ENCODE measurements at regions not wholly inside any gene's neighbourhood (a gene's known extent, or its start where the extent isn't known, plus 50 kb on each side); places are given as distances from the start of the nearest gene placed in this dataset.

DNA sequence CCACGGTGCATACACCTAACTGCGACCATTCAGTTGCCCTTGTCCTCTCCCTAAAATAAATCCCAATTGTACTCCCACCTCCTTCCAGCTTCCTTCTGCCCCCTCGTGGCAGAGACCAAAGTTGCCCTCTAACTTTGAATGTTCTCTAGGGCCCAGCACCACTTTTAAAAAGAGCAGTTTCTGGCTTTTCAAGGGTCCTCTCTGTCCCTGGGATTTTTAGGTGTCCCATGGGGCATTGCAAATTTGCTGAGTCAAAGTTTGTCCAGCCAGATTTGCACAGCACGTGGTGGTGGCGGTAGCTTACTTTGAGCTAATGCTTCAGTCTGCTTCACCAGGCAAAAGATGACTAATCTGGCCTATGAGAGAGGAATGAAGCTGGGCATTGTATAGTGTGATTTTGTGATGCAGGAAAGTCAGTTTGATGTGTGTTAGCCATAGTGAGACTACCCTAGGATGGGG, 100.2 kb downstream of the PERP start:
- Mint-ChIP-seq H3K4me1 (ENCODE audit: low read depth) (no peaks in the 10 kb centered on the region), H3K4me3 (no peak overlapping the region), H3K27me3 (no peaks in the 10 kb centered on the region), H3K27ac (no peak overlapping the region), H3K36me3 (no peaks in the 10 kb centered on the region), H3K9me3 (ENCODE audit: low read depth) (no peaks in the 10 kb centered on the region)

GRCh38 chr6:138008791-138009190, 98.4 kb downstream of the PERP start:
- no peaks in the 10 kb centered on the region for H3K9me3 Mint-ChIP-seq (ENCODE audit: low read depth)
- no peak overlapping the region for H3K4me3 Mint-ChIP-seq
- H3K36me3 Mint-ChIP-seq = no peaks in the 10 kb centered on the region
- H3K4me1 Mint-ChIP-seq (ENCODE audit: low read depth) = no peaks in the 10 kb centered on the region
- no peak overlapping the region for H3K27ac Mint-ChIP-seq
- no peaks in the 10 kb centered on the region for H3K27me3 Mint-ChIP-seq

DNA sequence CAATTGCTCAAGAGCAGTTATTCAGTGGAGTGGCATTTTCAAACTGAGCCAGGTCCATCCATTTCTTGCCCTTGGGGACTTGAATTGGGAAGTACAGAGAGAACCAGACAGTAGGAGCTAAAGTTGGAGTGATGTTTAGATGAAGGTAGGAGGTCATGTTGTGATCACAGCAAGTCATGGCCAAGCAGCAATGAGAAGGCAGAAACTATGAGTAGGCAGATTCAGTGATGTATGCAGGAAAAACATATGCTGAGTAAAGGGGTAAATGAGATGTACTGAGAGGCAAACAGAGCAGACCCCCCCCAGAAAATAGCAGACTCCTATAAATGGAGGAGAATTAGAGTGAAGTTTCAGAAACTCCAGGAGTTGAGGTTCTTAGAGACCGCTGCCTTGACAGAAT, 95.8 kb downstream of the PERP start:
- Mint-ChIP-seq H3K4me3 (no peak overlapping the region), H3K27me3 (no peaks in the 10 kb centered on the region)

GRCh38 chr6:138012682-138013081, 94.5 kb downstream of the PERP start:
- H3K27me3 Mint-ChIP-seq = no peaks in the 10 kb centered on the region
- H3K4me1 Mint-ChIP-seq (ENCODE audit: low read depth) = no peaks in the 10 kb centered on the region
- no peaks in the 10 kb centered on the region for H3K36me3 Mint-ChIP-seq
- H3K27ac Mint-ChIP-seq = no peak overlapping the region
- H3K9me3 Mint-ChIP-seq (ENCODE audit: low read depth) = no peaks in the 10 kb centered on the region
- no peak overlapping the region for H3K4me3 Mint-ChIP-seq

More for the DNA sequence above, 95.8 kb downstream of the PERP start:
- Mint-ChIP-seq H3K36me3 (no peaks in the 10 kb centered on the region), H3K27ac (no peak overlapping the region), H3K9me3 (ENCODE audit: low read depth) (no peaks in the 10 kb centered on the region), H3K4me1 (ENCODE audit: low read depth) (no peaks in the 10 kb centered on the region)

GRCh38 chr6:138013959-138014358, 93.3 kb downstream of the PERP start:
- Mint-ChIP-seq H3K36me3 (no peaks in the 10 kb centered on the region), H3K27ac (no peak overlapping the region), H3K4me3 (no peak overlapping the region), H3K4me1 (ENCODE audit: low read depth) (no peaks in the 10 kb centered on the region), H3K9me3 (ENCODE audit: low read depth) (no peaks in the 10 kb centered on the region), H3K27me3 (no peaks in the 10 kb centered on the region)

GRCh38 chr6:138017166-138017757, 90.0 kb downstream of the PERP start:
- no peak overlapping the region for H3K4me3 Mint-ChIP-seq
- peaks cover 2% of the 10 kb centered on the region for H3K27me3 Mint-ChIP-seq
- H3K4me1 Mint-ChIP-seq (ENCODE audit: low read depth) = no peaks in the 10 kb centered on the region
- H3K36me3 Mint-ChIP-seq = no peaks in the 10 kb centered on the region
- H3K9me3 Mint-ChIP-seq (ENCODE audit: low read depth) = no peaks in the 10 kb centered on the region
- H3K27ac Mint-ChIP-seq = no peak overlapping the region

DNA sequence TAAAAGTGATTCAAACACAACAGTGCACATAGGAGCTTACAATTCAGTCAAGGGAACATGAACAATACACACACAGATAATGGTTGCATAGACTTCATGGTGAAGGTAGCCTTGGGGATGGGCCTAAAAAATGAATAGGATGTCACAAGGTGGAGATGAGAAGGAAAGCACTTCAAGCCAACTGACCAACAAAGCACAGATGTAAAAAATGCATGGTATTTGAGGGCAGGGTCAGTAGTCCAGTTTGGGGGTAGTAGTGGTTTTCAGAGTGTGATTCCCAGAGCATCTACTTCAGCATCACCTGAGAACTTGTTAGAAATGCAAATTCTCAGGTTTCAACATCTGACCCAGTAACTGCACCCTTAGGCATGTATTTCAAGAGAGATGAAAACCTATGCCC, 88.9 kb downstream of the PERP start:
- H3K27me3 Mint-ChIP-seq = peaks cover 2% of the 10 kb centered on the region
- no peak overlapping the region for H3K27ac Mint-ChIP-seq
- H3K36me3 Mint-ChIP-seq = no peaks in the 10 kb centered on the region
- no peaks in the 10 kb centered on the region for H3K9me3 Mint-ChIP-seq (ENCODE audit: low read depth)
- no peaks in the 10 kb centered on the region for H3K4me1 Mint-ChIP-seq (ENCODE audit: low read depth)
- no peak overlapping the region for H3K4me3 Mint-ChIP-seq

DNA sequence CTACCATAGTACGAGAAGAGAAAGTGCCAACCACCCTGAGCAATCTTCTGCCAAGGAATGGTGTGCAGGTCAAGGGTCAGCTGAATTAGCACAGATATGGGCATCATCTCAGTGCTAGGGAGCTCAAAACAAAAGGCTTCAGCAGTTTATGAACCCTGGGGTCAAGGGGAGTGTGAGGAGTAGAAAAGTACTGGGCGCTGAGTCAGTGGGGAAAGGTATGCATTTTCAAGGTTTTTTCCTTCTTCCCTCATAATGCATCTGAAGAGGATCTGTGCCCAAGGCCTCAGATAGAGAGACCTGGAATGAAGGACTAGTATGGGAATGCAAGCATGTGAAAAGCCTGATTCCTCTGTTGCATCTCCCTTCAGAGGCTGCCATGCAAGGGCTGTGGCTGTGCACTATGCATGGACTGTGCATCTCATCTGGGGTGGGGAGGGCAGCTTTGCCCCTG, 81.7 kb downstream of the PERP start:
- H3K9me3 Mint-ChIP-seq (ENCODE audit: low read depth) = no peaks in the 10 kb centered on the region
- no peaks in the 10 kb centered on the region for H3K36me3 Mint-ChIP-seq
- H3K4me1 Mint-ChIP-seq (ENCODE audit: low read depth) = no peaks in the 10 kb centered on the region
- H3K27me3 Mint-ChIP-seq = peaks cover 6% of the 10 kb centered on the region
- no peak overlapping the region for H3K4me3 Mint-ChIP-seq
- no peak overlapping the region for H3K27ac Mint-ChIP-seq

- H3K4me3 Mint-ChIP-seq = no peak overlapping the region
- H3K27ac Mint-ChIP-seq = no peak overlapping the region
- no peaks in the 10 kb centered on the region for H3K9me3 Mint-ChIP-seq (ENCODE audit: low read depth)
- no peaks in the 10 kb centered on the region for H3K36me3 Mint-ChIP-seq
- H3K27me3 Mint-ChIP-seq = peaks cover 6% of the 10 kb centered on the region
- H3K4me1 Mint-ChIP-seq (ENCODE audit: low read depth) = no peaks in the 10 kb centered on the region
Observed at GRCh38 chr6:138026342-138026741, 80.9 kb downstream of the PERP start.

DNA sequence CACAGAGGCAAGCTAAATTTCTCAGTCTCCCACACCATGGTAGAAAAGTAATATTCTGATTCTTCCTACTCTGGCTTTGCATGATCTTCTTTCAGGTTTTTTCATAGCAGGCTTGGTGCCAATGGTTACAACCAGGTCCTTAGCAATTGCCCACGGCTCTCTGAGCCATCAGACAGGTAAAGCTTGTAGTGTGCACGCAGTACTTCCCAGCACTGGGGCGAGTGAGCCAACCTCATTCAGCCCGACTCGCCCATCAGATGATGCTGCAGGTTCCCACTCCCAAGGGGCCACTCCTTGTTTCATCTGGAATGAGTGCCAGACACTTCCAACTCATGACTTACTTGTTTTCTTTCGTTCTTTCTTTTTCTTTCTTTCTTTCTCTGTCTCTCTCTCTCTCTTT, 78.3 kb downstream of the PERP start:
- H3K4me3 Mint-ChIP-seq = no peak overlapping the region
- H3K27me3 Mint-ChIP-seq = peaks cover 5% of the 10 kb centered on the region
- H3K27ac Mint-ChIP-seq = no peak overlapping the region
- H3K9me3 Mint-ChIP-seq (ENCODE audit: low read depth) = no peaks in the 10 kb centered on the region
- H3K36me3 Mint-ChIP-seq = no peaks in the 10 kb centered on the region
- no peaks in the 10 kb centered on the region for H3K4me1 Mint-ChIP-seq (ENCODE audit: low read depth)

DNA sequence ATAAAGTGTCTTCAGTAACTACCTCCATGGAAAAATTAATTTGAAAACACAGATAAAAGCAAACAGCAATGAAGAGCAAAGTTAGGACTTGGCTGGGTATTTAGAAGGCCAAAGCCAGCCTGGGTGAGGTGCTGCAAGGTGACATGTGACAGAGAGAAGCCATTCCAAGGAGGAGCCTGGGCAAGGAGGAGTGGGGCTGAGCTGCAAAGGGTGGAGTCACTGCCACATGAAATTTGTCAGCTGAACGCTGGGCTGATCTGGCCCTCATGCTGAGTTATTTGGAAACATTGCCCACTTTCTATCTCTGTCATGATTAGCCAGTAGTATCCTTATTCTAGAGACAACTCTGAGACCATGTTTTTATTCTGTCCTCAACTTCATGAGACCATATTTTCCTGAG, 76.3 kb downstream of the PERP start:
- H3K27me3 Mint-ChIP-seq = peaks cover 3% of the 10 kb centered on the region
- H3K9me3 Mint-ChIP-seq (ENCODE audit: low read depth) = no peaks in the 10 kb centered on the region
- H3K27ac Mint-ChIP-seq = no peak overlapping the region
- H3K4me1 Mint-ChIP-seq (ENCODE audit: low read depth) = no peaks in the 10 kb centered on the region
- no peaks in the 10 kb centered on the region for H3K36me3 Mint-ChIP-seq
- no peak overlapping the region for H3K4me3 Mint-ChIP-seq

DNA sequence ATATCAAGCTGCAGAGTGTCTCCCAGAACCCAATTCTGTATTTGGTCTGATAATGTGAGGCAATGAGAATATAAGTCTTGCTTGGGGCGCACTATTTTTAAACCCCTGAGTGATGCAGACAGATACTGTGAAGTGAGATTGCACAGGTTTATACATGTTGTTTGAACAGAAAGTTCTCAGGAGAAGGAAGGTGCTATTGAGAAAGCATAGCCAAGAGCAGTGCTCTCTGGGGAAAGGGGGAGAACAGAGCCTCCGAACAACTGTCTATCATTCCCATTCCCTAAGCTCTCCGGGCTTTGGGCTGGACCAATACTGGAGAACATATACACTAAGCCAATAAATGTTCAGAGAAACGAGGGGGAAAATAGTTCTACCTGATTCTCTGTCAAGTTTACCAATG, 75.8 kb downstream of the PERP start:
- no peaks in the 10 kb centered on the region for H3K36me3 Mint-ChIP-seq
- no peak overlapping the region for H3K27ac Mint-ChIP-seq

DNA sequence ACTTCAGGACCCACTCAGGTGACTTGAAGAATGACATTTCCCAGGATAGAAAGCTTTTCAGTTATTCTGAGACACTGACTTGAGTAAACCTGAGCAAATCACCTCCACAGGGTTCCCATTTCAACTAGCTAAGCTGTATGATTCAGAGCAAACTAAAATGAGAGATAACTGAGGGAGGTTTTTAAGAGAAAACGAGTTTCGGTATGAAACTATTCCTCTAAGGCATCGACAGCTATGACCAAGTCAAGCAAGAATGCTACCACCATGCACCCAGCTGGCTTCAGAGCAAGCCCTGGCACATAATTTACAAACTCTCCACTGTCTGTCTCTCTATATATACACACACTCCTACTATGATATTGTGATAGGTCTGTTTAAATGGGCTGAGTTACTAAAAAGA, 75.4 kb downstream of the PERP start:
- no peak overlapping the region for H3K4me3 Mint-ChIP-seq
- no peak overlapping the region for H3K27ac Mint-ChIP-seq

More for the DNA sequence above, 75.8 kb downstream of the PERP start:
- Mint-ChIP-seq H3K9me3 (ENCODE audit: low read depth) (no peaks in the 10 kb centered on the region), H3K4me3 (no peak overlapping the region), H3K4me1 (ENCODE audit: low read depth) (no peaks in the 10 kb centered on the region), H3K27me3 (peaks cover 3% of the 10 kb centered on the region)

GRCh38 chr6:138032571-138032970, 74.6 kb downstream of the PERP start:
- Mint-ChIP-seq H3K4me3 (no peak overlapping the region), H3K36me3 (no peaks in the 10 kb centered on the region), H3K4me1 (ENCODE audit: low read depth) (no peaks in the 10 kb centered on the region), H3K9me3 (ENCODE audit: low read depth) (no peaks in the 10 kb centered on the region), H3K27ac (no peak overlapping the region), H3K27me3 (peaks cover 3% of the 10 kb centered on the region)

More for the DNA sequence above, 75.4 kb downstream of the PERP start:
- Mint-ChIP-seq H3K9me3 (ENCODE audit: low read depth) (no peaks in the 10 kb centered on the region), H3K27me3 (peaks cover 3% of the 10 kb centered on the region), H3K36me3 (no peaks in the 10 kb centered on the region), H3K4me1 (ENCODE audit: low read depth) (no peaks in the 10 kb centered on the region)

GRCh38 chr6:138034229-138034628, 73.0 kb downstream of the PERP start:
- no peaks in the 10 kb centered on the region for H3K9me3 Mint-ChIP-seq (ENCODE audit: low read depth)
- no peak overlapping the region for H3K4me3 Mint-ChIP-seq
- no peaks in the 10 kb centered on the region for H3K27me3 Mint-ChIP-seq
- H3K36me3 Mint-ChIP-seq = no peaks in the 10 kb centered on the region
- no peaks in the 10 kb centered on the region for H3K4me1 Mint-ChIP-seq (ENCODE audit: low read depth)
- H3K27ac Mint-ChIP-seq = no peak overlapping the region

DNA sequence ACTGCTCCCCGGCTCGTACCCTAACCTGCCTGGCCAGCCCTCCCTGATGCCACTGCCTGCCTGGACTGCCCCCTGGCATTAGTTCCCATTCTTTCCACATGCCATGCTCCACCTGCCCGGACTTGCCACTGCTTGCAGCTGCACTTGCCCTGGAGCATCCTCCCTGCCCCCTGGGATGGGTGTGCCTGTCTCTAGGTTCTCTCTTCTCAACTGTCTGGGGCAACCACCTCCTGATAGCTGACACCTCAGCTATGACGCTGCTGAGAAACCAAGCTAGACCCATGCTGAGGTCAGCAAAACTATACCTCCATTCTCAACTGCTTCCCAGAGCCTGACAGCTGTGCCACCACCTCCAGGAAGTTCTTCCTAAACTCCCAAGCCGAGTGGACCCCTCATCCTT, 72.1 kb downstream of the PERP start:
- no peak overlapping the region for H3K27ac Mint-ChIP-seq
- no peaks in the 10 kb centered on the region for H3K9me3 Mint-ChIP-seq (ENCODE audit: low read depth)
- H3K4me1 Mint-ChIP-seq (ENCODE audit: low read depth) = no peaks in the 10 kb centered on the region
- H3K27me3 Mint-ChIP-seq = no peaks in the 10 kb centered on the region
- no peaks in the 10 kb centered on the region for H3K36me3 Mint-ChIP-seq
- H3K4me3 Mint-ChIP-seq = no peak overlapping the region
